Fibroblast of skin of right biceps (primary cell): ENCODE measurements at regions not wholly inside any gene's neighbourhood (a gene's known extent, or its start where the extent isn't known, plus 50 kb on each side); places are given as distances from the start of the nearest gene placed in this dataset.
"Not testable (repeated sequence)": the region's sequence is repeated elsewhere in the genome, so short reads cannot be mapped to it uniquely, and the experiment has no call there.

Experiments used
- DNase-seq: peaks from one replicate; pipeline ENCODE4 v3.0.0-alpha.2; 2013

DNA sequence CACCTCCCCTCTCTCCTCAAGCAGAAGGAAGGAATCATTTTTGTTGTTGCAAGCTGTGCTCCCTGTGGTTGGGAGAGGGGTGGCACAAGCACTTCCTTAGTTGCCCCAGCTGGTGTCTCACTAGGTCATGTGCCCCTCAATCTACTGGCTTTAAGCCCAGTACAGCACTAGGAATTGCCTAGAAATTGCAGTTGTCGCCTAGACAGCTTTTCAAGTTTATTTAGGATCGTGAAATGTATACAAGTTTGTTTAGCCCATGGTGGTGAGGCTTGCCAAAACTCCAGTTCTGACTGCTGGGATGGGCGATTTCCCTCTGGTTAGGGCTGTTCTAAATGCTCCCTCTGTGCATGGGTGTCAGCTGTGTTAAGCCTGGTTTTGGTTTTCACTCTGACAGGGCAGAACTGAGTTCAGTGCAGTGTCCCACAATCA lies 126.8 kb upstream of the ZNF644 start:
- DNase-seq, result no peak

DNA sequence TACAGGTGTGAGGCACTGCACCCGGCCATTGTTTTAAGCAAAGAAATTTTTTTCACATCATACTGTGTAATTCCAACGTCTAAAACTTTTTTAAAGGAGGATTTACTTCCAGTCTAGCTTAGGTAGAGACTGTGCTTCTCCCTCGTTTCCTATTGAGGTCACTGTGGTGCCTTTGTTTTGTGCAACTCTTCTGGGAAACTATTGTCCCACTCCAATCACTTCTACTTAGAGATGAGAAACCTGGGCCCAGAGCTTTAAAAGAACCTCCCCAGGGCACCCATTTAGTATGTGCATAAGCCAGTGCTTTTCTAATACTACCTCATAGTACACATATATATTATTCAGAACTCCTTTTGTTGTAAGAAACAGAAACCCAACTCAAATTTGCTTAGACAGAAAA lies 120.0 kb upstream of the ZNF644 start:
- DNase-seq, result no peak

DNA sequence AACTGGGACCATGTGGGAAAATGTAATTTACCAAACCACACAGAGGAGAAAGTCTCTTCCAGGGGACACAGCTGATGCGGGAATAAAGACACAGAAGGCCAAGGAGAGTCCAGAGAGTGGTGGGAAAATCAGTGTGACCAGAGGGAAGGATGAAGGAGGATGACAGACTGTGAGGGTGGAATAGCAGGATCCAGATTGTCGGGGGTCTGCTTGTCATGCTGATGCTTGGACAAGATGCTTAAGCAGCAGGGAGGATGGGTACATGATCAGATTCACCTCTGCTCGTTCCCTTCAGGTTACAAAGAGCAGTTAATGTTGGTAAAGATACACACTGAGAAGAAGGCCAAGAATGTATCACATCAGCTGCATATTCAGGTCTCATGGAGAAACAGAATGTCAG lies 117.1 kb upstream of the ZNF644 start:
- DNase-seq, result no peak

DNA sequence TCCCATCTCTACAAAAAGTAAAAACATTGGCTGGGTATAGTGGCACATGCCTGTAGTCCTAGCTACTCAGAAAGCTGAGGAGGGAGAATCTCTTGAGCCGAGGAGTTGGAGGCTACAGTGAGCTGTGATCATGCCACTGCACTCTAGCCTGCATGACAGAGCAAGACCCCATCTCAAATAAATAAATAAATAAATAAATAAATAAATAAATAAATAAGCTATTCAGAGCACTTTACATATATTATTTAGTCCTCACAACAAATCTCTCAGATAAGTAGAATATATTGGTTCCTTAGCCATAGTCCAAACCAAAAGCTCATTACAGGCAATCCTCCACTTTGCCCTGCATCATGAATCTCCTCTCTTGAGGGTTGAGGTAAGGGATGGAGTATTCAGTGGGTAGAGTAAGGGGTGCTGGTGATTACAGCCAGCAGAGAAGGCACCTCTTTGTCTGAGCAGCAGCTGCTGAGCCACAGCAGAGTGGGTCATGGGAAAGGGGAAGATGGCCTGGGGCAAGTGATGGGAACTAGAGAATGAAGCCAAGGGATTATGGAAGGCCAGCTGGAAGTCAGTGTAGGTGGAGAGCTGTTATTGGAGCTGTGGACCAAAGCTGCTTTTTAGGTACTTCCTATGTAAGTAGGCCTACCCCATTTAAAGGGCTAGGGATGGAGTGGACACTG lies 115.5 kb upstream of the ZNF644 start:
- DNase-seq, result no peak

DNA sequence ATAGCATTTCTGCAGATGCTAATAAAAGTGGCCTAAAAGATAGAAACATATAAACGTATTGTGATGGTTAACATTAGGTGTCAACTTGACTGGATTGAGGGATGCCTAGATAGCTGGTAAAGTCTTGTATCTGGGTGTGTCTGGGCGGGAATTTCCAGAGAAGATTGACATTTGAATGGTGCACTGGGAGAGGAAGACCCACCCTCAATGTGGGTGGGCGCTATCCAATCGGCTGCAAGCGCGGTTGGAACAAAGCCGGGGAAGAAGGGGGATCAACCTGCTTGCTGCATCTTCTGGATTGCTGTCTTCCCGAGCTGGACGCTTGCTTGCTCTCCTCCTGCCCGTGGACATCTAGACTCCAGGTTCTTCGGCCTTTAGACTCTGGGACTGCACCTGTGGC lies 114.0 kb upstream of the ZNF644 start:
- no peak for DNase-seq

DNA sequence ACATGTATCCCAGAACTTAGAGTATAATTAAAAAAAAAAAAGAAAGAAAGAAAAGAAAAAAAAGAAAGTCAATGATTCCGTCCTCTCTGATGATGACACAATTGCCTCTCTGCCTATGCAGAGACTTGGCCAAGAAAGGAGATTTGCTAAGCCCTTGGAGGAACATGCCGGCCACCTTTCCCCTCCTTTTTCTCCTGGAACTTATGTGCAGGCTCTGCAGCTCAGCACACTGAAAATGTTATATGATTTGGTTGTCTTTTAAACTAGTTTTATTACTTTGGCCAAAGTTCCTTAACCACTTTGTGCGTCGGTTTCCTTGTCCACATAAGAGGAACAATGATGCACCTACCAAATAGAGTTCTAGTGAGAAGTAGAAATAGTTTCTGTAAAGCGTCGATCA lies 111.4 kb upstream of the ZNF644 start:
- DNase-seq, result no peak

DNA sequence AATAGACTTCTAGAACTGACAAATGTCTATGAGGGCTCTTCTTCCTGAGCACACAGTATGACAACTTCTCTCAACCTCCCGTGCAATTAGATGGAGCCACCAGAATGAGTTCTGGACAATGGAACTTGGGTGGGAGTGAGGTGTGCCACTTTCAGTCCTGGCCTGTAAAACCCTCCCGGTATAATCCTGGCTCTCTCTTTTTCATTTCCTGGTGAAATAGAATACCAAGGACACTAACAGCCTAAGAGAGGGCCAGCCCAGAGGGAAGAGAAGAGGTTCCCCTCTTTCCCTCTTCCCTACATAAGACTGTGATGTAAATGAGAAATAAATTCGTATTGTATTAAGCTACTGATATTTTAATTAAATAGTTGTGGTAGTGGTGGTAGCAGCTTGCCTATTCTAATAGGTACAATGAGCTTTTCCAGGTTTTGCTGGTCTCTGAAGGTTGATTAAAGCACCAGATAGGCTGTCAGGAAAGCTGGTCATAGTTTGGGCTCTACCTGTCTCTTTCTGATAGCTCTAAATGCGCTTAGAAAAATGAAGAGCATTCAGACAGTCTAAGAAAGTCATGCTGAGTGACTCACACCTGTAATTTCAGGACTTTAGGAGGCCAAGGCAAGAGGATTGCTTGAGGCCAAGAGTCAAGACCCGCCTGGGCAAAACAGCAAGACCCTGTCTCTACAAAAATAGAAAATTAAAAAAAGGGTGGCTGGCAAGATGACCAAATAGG lies 108.6 kb upstream of the ZNF644 start:
- no peak for DNase-seq

DNA sequence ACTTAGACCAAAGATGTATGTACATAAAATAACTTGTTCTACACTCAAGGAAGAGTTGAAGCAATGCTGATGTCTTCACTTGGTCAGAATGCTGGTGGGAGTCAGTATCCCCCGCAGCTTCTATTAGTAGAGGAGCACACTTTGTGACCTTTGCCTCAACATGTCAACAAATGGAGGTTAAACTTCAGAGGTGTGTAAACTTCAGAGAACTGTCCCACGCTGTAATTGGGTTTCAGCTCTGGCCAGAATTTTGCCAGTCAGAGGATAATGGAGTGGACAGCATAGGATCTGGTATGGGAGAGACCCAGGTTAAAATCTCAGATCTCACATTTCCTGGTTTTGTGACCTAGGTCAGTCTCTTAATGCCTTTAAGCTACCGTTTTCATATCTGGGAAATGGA lies 107.6 kb upstream of the ZNF644 start:
- DNase-seq, result no peak

DNA sequence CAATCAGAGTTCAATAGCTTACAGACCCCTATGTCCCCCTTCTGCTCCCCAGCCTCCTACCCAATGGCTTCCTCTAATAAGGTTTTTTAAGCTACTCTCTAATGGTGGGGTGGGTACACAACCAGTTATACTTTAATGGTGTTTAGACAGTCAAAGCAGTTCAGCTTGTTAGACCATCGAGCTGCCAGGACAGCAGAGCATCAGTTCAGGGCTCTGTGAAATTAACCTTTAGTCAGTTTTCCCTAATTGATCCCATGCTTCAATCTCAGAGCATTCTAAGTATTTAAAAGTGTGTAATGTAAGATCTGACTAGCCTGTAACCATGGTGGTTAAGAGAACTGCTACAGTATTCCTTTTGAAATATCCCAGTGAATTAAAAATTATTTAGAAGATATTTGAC lies 107.2 kb upstream of the ZNF644 start:
- no peak for DNase-seq

DNA sequence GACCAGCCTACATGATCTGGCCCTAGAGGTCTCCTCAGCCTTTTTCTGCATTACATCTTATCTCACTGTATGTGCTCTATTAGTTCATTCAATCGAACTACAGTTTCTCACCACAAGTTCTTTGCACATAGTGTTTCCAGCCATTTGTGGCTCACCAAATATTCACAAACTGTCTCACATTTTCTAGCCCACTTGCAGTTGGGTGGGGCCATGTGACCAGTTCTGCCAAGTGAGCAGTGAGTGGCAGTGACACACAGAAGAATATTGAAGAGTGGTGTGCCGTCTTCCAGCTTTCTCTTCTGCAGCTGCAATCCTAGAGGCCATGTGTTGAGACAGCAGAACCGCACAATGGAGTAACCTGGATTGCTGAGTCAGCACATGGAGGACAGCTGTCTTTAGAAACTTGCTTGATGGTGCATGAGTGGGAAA lies 103.2 kb upstream of the ZNF644 start:
- DNase-seq, result peak; percentile 2

DNA sequence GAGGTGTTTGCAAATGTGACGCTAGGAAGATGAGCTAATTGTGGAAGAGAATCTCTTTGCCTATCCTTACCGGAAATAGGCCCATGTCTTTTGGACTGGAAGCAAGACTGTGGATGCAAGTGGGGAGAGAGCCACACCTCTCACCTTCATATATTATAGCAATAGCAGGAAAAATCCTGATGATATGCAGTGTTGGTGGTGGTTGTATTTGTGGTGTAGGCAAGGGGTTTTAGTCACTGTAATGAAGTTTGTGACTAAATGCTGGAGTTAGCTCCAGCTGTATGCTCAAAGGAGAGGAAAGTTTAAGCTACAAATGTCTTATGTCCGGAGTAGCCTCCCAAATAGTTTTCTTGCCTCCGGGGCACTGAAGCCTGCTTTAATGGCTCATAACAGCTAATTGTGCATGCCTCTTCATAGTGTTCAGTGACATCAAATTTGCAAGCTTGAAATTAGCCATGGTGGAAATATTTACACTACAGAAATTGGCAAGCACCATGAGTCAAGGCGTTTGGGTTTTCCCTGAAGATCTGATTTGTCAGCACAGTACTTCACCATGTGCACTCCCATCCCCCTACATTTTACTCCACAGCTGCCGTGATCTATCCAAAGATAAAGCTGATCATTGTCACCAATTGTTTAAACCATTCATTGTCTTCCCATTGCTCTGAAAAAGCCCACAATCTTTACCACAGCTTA lies 102.6 kb upstream of the ZNF644 start:
- DNase-seq, result no peak

DNA sequence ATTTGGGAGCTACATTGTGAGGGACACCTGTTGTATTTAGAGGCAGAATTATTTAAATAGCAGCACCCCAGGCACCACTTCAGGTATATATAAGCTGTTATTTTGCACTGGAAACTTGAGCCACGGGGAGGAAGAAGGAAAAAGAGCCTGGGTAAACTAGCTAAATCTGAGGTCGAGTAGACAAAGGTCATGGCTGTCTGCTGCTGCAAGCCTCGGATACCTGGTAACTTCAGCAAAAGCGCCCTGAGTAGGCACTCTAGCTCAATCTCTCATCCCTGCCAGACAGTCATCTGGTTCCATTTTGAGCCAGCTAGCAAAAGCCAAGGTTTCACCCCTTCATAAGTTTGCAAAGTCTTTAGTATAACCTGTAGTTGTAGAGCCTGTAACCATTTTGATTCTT lies 101.9 kb upstream of the ZNF644 start:
- no peak for DNase-seq

DNA sequence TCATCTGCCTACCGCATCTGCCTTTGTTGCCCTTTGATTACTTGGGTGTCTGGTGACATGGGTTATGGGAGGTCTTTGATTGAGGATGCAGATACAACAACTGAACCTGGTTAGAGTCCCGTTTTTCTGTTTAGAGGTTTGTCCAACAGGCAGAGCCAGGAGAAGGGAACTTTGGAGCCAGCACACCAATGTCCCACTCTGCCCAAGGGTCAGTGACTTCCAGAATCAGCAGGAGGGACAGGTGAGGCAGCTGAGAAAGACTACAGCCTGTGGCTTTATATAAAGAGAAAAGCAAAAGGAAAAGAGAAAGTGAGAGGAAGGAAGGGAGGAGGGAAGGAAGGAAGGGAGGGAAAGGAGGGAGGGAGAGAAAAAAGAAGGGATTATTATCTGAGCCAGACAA lies 101.5 kb upstream of the ZNF644 start:
- no peak for DNase-seq

DNA sequence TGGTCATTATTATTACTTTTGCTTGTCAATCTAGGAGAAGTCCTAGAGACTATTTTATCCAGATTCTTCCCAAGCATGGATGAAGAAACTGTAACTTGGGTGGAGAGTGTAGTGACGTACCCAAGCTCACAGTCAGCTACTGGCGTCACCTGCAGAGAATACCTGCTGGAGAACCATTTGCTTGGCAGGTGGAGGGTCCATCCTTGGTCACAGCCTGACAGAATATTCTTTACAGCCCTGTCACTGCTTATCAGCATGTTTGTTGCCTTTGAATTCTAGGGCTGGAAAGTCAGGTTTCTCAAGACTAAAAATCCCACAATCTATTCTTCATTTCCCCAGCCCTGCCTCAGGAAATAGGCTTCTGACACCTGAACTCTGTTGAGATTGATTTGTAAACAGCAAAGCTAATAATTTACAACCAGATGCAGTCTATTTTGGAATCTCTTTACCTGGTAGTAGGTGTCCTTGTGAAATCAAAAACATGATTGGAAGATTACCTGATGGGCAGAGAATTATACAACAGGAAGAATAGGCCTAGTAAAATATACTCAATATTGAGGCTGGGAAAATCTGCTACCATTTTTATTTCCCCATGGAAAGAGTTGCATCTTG lies 100.4 kb upstream of the ZNF644 start:
- no peak for DNase-seq

DNA sequence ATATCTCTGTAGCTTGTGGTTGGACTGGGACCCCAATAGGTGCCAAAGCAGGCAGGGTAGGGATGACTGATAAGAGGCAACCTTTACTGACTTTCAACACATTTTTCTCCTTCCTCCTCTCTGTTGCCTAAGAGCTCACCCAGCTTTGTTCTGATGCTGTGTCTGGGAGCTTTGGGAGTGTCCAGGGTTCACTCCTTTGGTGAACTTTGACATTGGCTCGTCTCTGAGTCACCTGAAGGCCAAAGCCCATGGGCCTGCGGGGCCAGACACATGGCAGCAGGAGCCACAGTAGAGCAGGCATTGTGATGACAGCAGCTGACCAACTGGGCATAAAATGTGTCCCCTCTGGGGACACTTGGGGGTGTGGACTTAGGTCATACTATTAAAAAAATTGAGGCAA lies 99.5 kb upstream of the ZNF644 start:
- DNase-seq, result no peak

DNA sequence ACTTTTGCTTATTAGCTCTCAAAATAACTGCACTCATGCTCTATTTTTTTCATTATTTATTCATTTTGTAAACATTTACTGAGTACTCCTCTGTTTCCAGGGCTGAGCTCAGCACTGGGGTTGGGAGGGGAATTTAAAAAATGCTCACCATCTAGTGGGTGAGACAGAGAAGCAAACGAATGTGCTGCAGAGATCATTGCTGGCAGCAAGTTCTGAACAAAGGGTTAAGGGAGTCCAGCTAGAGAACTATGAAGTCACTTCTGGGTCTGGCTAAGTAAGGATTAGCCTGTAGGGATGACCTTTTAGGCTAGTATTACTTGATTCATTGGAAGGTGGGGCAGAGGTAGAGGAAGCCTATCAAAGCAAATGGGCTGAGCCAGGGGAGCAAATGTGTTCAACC lies 99.1 kb upstream of the ZNF644 start:
- DNase-seq, result no peak

DNA sequence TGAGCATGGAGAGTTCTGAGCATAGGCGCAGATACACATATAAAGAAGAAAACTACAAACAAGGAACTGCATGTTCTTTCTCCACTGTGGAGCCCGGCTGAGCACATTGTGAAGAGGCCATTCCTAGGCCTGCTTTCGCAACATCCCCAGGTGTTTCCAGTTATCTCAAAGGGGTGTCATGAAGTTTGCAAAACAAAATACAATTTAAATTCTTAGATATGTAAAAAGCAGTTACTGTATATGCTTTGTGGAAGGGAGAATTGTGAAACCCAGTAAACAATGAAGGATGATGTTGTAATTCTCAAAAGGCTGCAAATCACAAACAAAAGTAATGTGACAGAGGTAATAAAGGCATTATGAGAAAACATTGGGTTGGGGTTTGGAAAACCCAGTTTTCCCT lies 98.6 kb upstream of the ZNF644 start:
- DNase-seq, result no peak

DNA sequence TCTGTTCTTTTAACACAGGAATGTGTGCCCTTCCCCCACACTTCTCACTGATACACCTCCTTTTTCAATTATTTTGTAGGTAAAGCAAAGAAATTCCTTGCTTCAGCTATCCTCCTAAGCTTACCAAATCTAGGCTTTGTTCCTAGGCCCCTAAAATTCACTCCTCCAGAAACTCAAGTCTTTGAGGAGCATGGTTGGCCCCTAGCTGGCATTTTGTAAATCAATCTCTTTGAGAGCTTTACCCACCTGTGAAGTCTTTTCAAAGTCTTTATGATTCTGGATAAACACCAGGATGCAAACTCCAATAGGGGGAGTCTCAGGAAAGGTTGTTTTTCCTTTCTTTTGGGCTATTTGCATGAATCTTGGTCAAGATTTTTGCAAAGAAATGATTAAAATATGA lies 82.9 kb upstream of the ZNF644 start:
- no peak for DNase-seq

DNA sequence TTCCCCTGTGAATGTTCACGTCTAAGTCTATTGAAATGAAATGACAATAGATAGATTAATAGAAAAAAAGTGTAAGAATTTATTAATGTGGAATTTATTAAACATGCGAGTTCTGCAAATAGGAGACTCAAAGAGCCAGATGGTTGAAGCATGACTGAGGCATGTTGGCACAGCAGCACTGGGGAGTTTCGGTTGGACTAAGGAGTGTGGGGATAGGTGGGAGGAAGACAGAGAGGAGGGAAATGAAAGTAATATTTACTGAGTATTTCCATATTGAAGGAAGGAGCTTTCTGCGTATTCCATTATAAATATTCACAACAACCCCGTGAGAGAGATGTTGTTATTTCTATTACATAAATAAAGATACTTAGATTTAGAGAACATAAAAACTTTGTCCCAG lies 79.5 kb upstream of the ZNF644 start:
- no peak for DNase-seq

DNA sequence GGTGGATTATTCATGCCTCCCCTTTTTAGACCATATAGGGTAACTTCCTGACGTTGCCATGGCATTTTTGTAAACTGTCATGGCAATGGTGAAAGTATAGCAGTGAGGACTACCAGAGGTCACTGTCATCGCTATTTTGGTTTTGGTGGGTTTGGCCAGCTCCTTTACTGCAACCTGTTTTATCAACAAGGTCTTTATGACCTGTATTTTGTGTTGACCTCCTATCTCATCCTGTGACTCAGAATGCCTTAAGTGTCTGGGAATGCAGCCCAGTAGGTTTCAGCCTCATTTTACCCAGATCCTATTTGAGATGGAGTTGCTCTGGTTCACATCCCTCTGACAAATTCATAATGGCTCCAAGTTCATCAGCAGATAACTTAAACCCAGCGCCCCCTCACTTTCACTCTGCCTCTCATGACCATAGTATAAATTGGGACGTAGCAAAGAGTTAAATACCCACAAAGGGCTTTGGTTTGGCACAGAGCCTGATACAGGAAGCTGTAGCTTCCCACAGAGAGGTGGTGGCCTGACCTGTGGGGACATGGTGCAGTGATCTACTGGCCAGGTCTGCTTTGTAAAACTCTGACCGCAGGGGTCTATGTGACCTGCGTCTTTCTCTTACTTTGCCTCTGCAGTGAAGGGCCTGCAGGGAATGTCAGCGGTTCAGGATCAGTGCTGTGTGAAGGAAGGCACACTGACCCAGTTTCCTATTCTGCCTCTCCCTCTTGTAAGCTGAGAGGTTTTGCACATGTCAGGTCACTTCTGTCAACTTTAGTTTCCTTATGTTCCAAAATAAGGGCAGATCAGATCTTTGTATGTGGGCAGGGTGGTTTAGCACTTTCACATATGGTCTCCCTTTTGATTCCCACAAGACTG lies 78.1 kb upstream of the ZNF644 start:
- DNase-seq, result no peak

DNA sequence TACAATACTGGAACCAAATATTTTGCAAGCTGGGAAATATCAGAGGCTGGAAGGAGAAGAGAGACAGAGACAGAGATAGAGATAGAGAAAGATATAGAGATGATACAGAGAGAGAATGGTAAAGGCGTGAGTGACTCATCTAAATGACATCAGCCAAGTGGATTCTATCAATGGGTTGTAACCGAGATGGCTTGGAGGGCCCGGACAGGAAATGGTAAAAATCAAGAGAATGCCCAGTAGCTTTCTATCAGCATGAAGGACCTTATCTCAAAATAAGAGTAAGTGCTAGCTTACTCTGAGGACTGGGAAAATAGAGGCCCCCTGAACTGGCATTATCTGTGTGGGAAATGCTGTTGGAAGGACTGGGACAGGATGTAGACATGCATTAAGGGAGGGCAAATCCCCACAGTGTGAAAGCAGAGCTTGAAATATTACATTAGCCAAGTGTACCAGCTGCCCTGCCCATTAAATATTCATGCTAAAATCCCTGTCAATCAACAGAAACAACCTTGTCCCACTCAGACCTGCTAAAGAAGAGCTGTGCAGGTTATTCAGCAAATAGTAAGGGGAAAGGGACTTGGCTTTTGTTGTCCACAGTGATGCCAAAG lies 76.6 kb upstream of the ZNF644 start:
- DNase-seq, result peak; percentile 9

DNA sequence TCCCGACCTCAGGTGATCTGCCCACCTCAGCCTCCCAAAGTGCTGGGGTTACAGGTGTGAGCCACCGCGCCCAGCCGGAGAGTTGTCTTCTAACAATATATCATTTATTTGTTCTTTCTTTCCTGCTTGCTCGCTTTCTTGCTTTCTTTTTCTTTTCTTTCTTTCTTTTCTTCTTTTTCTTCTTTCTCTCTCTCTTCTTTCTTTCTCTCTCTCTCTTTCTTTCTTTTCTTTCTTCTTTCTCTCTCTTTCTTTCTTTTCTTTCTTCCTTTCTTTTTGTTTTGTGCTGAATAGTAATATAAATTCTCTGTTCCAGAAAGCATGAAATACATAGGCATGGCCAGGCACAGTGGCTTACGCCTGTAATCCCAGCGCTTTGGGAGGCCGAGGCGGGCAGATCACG lies 73.5 kb upstream of the ZNF644 start:
- DNase-seq, result not testable (repeated sequence)
